Urothelium cell line (cell line): ENCODE measurements at regions not wholly inside any gene's neighbourhood (a gene's known extent, or its start where the extent isn't known, plus 50 kb on each side); places are given as distances from the start of the nearest gene placed in this dataset.
A peak's percentile ranks its signal among the peaks of the same experiment; 100 is the strongest.
"Not testable (repeated sequence)": the region's sequence is repeated elsewhere in the genome, so short reads cannot be mapped to it uniquely, and the experiment has no call there.

Experiments
- DNase-seq: peaks from one replicate; pipeline ENCODE4 v3.0.0; 2011; ENCODE audit warnings: low spot score, mixed read lengths
- FAIRE-seq: peaks from 2 replicates; lab custom pipeline; 2011; peaks lifted over from hg19 to GRCh38; lab: Jason Lieb, UNC

GRCh38 chr2:209008636-209009287 is 415.1 kb upstream of the MAP2 start:
- FAIRE-seq (no peak), DNase-seq (no peak)

- not testable (repeated sequence) for DNase-seq, FAIRE-seq
These were observed 405.2 kb upstream of the MAP2 start for GRCh38 chr2:209018633-209019032.

- FAIRE-seq (no peak), DNase-seq (no peak)
These were observed 394.6 kb upstream of the MAP2 start for GRCh38 chr2:209029249-209029648.

- FAIRE-seq = no peak
- no peak for DNase-seq
These were observed 379.5 kb upstream of the MAP2 start for GRCh38 chr2:209044307-209044706.

- FAIRE-seq (no peak), DNase-seq (no peak)
These were observed 377.7 kb upstream of the MAP2 start for GRCh38 chr2:209046163-209046562.

GRCh38 chr2:209049608-209050007 is 374.2 kb upstream of the MAP2 start:
- FAIRE-seq (no peak), DNase-seq (no peak)

- FAIRE-seq (no peak), DNase-seq (no peak)
These were observed 361.6 kb upstream of the MAP2 start for GRCh38 chr2:209062210-209062609.

- FAIRE-seq = no peak
These were observed 353.6 kb upstream of the MAP2 start for GRCh38 chr2:209070262-209070661.

GRCh38 chr2:209073151-209073550 is 350.7 kb upstream of the MAP2 start:
- FAIRE-seq = no peak
- DNase-seq = no peak

More at GRCh38 chr2:209070262-209070661, 353.6 kb upstream of the MAP2 start:
- no peak for DNase-seq

- FAIRE-seq = no peak
- no peak for DNase-seq
These were observed 349.1 kb upstream of the MAP2 start for GRCh38 chr2:209074711-209075110.

GRCh38 chr2:209076151-209076550 is 347.7 kb upstream of the MAP2 start:
- FAIRE-seq = no peak
- DNase-seq = no peak

- FAIRE-seq = no peak
- DNase-seq = no peak
These were observed 337.1 kb upstream of the MAP2 start for GRCh38 chr2:209086761-209087160.

- FAIRE-seq = no peak
- peak; percentile 14 for DNase-seq
These were observed 332.8 kb upstream of the MAP2 start for GRCh38 chr2:209091056-209091455.

GRCh38 chr2:209094221-209094620 is 329.6 kb upstream of the MAP2 start:
- no peak for FAIRE-seq
- DNase-seq = no peak

GRCh38 chr2:209095432-209095831 is 328.4 kb upstream of the MAP2 start:
- FAIRE-seq (no peak), DNase-seq (no peak)

GRCh38 chr2:209097168-209097567 is 326.7 kb upstream of the MAP2 start:
- DNase-seq = no peak
- no peak for FAIRE-seq

- no peak for FAIRE-seq
- no peak for DNase-seq
These were observed 321.5 kb upstream of the MAP2 start for GRCh38 chr2:209102319-209102718.

GRCh38 chr2:209113026-209113425 is 310.8 kb upstream of the MAP2 start:
- FAIRE-seq = no peak
- no peak for DNase-seq

- DNase-seq = no peak
- FAIRE-seq = no peak
These were observed 309.1 kb upstream of the MAP2 start for GRCh38 chr2:209114588-209115240.

- FAIRE-seq (no peak), DNase-seq (no peak)
These were observed 302.2 kb upstream of the MAP2 start for GRCh38 chr2:209121691-209122090.

GRCh38 chr2:209125291-209125690 is 298.6 kb upstream of the MAP2 start:
- DNase-seq = no peak
- no peak for FAIRE-seq

GRCh38 chr2:209138079-209138478 is 285.8 kb upstream of the MAP2 start:
- DNase-seq = no peak

GRCh38 chr2:209141142-209141541 is 282.7 kb upstream of the MAP2 start:
- FAIRE-seq (no peak), DNase-seq (no peak)

More at GRCh38 chr2:209138079-209138478, 285.8 kb upstream of the MAP2 start:
- FAIRE-seq = no peak
